GM23338 (cell line): ENCODE measurements at regions not wholly inside any gene's neighbourhood (a gene's known extent, or its start where the extent isn't known, plus 50 kb on each side); places are given as distances from the start of the nearest gene placed in this dataset.

Experiments
- CREB1 ChIP-seq: fragments of 250-450 bp; sonication (Bioruptor Pico); IDR thresholded peaks from 2 replicates; pipeline ENCODE4 v1.5.0; 2020; ENCODE audit warnings: low read depth, mild to moderate bottlenecking, moderate library complexity
- EZH2 ChIP-seq: fragments of 200-600 bp; sonication (generic); IDR thresholded peaks from one replicate; pipeline ENCODE4 v1.8.0; 2017; ENCODE audit warnings: antibody characterized with exemption, mild to moderate bottlenecking, low read depth; ENCODE audit not compliant: unreplicated experiment
- EZH2phosphoT487 ChIP-seq: fragments of 200-600 bp; sonication (generic); IDR thresholded peaks from one replicate; pipeline ENCODE4 v1.8.1; 2018; ENCODE audit warnings: antibody characterized with exemption; ENCODE audit not compliant: unreplicated experiment
- POLR2AphosphoS5 ChIP-seq: IDR thresholded peaks from 2 replicates; pipeline ENCODE4 v1.6.1; 2016; ENCODE audit warnings: antibody characterized with exemption, low read depth
- STAT1 ChIP-seq: IDR thresholded peaks from one replicate; pipeline ENCODE4 v1.6.1; 2016; ENCODE audit warnings: antibody characterized with exemption; ENCODE audit not compliant: unreplicated experiment
- ZNF331 ChIP-seq: fragments of 250-450 bp; sonication (Bioruptor Pico); IDR thresholded peaks from 2 replicates; pipeline ENCODE4 v1.5.0; 2020; ENCODE audit warnings: low read depth, mild to moderate bottlenecking, moderate library complexity
- TF ChIP-seq, protein P1 (sequence below), 2 experiments: fragments of 200-600 bp in 1 of 2; sonication (generic) in 1 of 2; conservative IDR thresholded peaks; 2 replicates each; pipeline versions ENCODE4 v1.5.1 to v1.6.1; 2016 to 2017; ENCODE audit warnings: antibody characterized with exemption in 2 of 2, low read depth in 2 of 2, mild to moderate bottlenecking in 2 of 2, moderate library complexity in 1 of 2
- TF ChIP-seq, protein P2 (sequence below): IDR thresholded peaks from one replicate; pipeline ENCODE4 v1.6.1; 2018; ENCODE audit warnings: antibody characterized with exemption; ENCODE audit not compliant: unreplicated experiment
- TF ChIP-seq, protein P3 (sequence below): fragments of 250-450 bp; sonication (Bioruptor Pico); IDR thresholded peaks from 2 replicates; pipeline ENCODE4 v1.5.0; 2020; ENCODE audit warnings: mild to moderate bottlenecking, moderate library complexity
- TF ChIP-seq, protein P4 (sequence below): IDR thresholded peaks from 2 replicates; pipeline ENCODE4 v1.6.1; 2016; ENCODE audit warnings: antibody characterized with exemption

DNA sequence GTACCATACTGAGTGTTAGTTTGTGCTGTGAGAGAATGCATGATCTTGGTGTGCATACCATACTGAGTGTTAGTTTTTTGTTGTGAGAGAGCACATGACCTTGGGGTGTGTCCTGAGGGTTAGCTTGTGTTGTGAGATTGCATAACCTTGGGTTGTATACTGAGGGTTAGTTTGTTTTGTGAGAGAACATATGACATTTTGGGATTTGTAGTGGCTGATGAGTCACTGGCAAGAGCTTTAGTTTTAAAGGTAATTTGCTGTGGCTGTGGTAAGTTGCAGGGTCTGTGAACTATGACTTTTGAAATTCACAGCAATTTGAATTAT, 1068.3 kb upstream of the EDIL3 start:
- TF ChIP-seq EZH2phosphoT487, result no peak
- no peak for TF ChIP-seq POLR2AphosphoS5
- TF ChIP-seq, protein P1, sequence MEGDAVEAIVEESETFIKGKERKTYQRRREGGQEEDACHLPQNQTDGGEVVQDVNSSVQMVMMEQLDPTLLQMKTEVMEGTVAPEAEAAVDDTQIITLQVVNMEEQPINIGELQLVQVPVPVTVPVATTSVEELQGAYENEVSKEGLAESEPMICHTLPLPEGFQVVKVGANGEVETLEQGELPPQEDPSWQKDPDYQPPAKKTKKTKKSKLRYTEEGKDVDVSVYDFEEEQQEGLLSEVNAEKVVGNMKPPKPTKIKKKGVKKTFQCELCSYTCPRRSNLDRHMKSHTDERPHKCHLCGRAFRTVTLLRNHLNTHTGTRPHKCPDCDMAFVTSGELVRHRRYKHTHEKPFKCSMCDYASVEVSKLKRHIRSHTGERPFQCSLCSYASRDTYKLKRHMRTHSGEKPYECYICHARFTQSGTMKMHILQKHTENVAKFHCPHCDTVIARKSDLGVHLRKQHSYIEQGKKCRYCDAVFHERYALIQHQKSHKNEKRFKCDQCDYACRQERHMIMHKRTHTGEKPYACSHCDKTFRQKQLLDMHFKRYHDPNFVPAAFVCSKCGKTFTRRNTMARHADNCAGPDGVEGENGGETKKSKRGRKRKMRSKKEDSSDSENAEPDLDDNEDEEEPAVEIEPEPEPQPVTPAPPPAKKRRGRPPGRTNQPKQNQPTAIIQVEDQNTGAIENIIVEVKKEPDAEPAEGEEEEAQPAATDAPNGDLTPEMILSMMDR (conservative IDR thresholded peaks at IDR 0.05; ENCODE audit: low read depth in 2 of 2), result no peak
- TF ChIP-seq EZH2, result no peak
- TF ChIP-seq CREB1, result no peak
- TF ChIP-seq, protein P2, sequence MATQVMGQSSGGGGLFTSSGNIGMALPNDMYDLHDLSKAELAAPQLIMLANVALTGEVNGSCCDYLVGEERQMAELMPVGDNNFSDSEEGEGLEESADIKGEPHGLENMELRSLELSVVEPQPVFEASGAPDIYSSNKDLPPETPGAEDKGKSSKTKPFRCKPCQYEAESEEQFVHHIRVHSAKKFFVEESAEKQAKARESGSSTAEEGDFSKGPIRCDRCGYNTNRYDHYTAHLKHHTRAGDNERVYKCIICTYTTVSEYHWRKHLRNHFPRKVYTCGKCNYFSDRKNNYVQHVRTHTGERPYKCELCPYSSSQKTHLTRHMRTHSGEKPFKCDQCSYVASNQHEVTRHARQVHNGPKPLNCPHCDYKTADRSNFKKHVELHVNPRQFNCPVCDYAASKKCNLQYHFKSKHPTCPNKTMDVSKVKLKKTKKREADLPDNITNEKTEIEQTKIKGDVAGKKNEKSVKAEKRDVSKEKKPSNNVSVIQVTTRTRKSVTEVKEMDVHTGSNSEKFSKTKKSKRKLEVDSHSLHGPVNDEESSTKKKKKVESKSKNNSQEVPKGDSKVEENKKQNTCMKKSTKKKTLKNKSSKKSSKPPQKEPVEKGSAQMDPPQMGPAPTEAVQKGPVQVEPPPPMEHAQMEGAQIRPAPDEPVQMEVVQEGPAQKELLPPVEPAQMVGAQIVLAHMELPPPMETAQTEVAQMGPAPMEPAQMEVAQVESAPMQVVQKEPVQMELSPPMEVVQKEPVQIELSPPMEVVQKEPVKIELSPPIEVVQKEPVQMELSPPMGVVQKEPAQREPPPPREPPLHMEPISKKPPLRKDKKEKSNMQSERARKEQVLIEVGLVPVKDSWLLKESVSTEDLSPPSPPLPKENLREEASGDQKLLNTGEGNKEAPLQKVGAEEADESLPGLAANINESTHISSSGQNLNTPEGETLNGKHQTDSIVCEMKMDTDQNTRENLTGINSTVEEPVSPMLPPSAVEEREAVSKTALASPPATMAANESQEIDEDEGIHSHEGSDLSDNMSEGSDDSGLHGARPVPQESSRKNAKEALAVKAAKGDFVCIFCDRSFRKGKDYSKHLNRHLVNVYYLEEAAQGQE, result no peak
- TF ChIP-seq ZNF331, result no peak
- TF ChIP-seq, protein P3, sequence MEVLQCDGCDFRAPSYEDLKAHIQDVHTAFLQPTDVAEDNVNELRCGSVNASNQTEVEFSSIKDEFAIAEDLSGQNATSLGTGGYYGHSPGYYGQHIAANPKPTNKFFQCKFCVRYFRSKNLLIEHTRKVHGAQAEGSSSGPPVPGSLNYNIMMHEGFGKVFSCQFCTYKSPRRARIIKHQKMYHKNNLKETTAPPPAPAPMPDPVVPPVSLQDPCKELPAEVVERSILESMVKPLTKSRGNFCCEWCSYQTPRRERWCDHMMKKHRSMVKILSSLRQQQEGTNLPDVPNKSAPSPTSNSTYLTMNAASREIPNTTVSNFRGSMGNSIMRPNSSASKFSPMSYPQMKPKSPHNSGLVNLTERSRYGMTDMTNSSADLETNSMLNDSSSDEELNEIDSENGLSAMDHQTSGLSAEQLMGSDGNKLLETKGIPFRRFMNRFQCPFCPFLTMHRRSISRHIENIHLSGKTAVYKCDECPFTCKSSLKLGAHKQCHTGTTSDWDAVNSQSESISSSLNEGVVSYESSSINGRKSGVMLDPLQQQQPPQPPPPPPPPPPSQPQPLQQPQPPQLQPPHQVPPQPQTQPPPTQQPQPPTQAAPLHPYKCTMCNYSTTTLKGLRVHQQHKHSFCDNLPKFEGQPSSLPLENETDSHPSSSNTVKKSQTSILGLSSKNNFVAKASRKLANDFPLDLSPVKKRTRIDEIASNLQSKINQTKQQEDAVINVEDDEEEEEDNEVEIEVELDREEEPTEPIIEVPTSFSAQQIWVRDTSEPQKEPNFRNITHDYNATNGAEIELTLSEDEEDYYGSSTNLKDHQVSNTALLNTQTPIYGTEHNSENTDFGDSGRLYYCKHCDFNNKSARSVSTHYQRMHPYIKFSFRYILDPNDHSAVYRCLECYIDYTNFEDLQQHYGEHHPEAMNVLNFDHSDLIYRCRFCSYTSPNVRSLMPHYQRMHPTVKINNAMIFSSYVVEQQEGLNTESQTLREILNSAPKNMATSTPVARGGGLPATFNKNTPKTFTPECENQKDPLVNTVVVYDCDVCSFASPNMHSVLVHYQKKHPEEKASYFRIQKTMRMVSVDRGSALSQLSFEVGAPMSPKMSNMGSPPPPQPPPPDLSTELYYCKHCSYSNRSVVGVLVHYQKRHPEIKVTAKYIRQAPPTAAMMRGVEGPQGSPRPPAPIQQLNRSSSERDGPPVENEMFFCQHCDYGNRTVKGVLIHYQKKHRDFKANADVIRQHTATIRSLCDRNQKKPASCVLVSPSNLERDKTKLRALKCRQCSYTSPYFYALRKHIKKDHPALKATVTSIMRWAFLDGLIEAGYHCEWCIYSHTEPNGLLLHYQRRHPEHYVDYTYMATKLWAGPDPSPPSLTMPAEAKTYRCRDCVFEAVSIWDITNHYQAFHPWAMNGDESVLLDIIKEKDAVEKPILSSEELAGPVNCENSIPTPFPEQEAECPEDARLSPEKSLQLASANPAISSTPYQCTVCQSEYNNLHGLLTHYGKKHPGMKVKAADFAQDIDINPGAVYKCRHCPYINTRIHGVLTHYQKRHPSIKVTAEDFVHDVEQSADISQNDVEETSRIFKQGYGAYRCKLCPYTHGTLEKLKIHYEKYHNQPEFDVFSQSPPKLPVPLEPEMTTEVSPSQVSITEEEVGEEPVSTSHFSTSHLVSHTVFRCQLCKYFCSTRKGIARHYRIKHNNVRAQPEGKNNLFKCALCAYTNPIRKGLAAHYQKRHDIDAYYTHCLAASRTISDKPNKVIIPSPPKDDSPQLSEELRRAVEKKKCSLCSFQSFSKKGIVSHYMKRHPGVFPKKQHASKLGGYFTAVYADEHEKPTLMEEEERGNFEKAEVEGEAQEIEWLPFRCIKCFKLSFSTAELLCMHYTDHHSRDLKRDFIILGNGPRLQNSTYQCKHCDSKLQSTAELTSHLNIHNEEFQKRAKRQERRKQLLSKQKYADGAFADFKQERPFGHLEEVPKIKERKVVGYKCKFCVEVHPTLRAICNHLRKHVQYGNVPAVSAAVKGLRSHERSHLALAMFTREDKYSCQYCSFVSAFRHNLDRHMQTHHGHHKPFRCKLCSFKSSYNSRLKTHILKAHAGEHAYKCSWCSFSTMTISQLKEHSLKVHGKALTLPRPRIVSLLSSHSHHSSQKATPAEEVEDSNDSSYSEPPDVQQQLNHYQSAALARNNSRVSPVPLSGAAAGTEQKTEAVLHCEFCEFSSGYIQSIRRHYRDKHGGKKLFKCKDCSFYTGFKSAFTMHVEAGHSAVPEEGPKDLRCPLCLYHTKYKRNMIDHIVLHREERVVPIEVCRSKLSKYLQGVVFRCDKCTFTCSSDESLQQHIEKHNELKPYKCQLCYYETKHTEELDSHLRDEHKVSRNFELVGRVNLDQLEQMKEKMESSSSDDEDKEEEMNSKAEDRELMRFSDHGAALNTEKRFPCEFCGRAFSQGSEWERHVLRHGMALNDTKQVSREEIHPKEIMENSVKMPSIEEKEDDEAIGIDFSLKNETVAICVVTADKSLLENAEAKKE (CRISPR knock-in tag), result no peak
- TF ChIP-seq, protein P4, sequence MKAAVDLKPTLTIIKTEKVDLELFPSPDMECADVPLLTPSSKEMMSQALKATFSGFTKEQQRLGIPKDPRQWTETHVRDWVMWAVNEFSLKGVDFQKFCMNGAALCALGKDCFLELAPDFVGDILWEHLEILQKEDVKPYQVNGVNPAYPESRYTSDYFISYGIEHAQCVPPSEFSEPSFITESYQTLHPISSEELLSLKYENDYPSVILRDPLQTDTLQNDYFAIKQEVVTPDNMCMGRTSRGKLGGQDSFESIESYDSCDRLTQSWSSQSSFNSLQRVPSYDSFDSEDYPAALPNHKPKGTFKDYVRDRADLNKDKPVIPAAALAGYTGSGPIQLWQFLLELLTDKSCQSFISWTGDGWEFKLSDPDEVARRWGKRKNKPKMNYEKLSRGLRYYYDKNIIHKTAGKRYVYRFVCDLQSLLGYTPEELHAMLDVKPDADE, result no peak
- TF ChIP-seq STAT1, result no peak
